ENCODE measurements at regions not wholly inside any gene's neighbourhood (a gene's known extent, or its start where the extent isn't known, plus 50 kb on each side); places are given as distances from the start of the nearest gene placed in this dataset.

GRCh38 chr15:88981244-88982215 is 68.4 kb upstream of the MFGE8 start (continued):
- no peak for TF ChIP-seq ZBTB33 (IDR thresholded peaks at IDR 0.05; ENCODE audit: extremely low read depth, insufficient replicate concordance, low read length)

GRCh38 chr15:88982304-88982945 is 69.2 kb upstream of the MFGE8 start:
- intact Hi-C loops (cut with micrococcal nuclease), result no loop called here
- no peak overlapping the region for H2AFZ ChIP-seq (ENCODE audit: low read depth, low read length, poor library complexity, severe bottlenecking)
- H3K79me2 ChIP-seq (ENCODE audit: insufficient read depth, low read length), result no peaks in the 10 kb centered on the region
- ChIA-PET CTCF (interaction anchor here (0.7 to 1.0 kb wide), 2 partner anchors 35 to 1239 kb away, joined by 3 read pairs; no protein-coding TSS in a partner anchor), POLR2A (interaction anchor here (0.6 to 1.2 kb wide), 2 partner anchors 62 to 71 kb away, joined by 3 to 4 read pairs; no protein-coding TSS in a partner anchor), RAD21 (ENCODE audit: low non-redundant PET in 1 of 2, low total read pairs in 2 of 2, uncharacterized antibody in 2 of 2, unreplicated experiment in 2 of 2) (no interaction called here)
- H3K9me2 ChIP-seq (ENCODE audit: insufficient read depth), result no peaks in the 10 kb centered on the region
- TF ChIP-seq FOSL1 (IDR thresholded peaks at IDR 0.05; ENCODE audit: low read depth), result no peak
- TF ChIP-seq SP1 (IDR thresholded peaks at IDR 0.05; ENCODE audit: low read depth), result no peak
- TF ChIP-seq JUND (IDR thresholded peaks at IDR 0.05), result no peak
- no peak for TF ChIP-seq ELF1 (IDR thresholded peaks at IDR 0.05; ENCODE audit: borderline replicate concordance, low read depth)
- no peak for TF ChIP-seq ZBTB33 (IDR thresholded peaks at IDR 0.05; ENCODE audit: extremely low read depth, insufficient replicate concordance, low read length)
- TF ChIP-seq CBX3 (IDR thresholded peaks at IDR 0.05; ENCODE audit: low read depth), result no peak
- no peak for TF ChIP-seq EZH2phosphoT487 (IDR thresholded peaks at IDR 0.05; ENCODE audit: borderline replicate concordance)
- no peak for TF ChIP-seq SRF (IDR thresholded peaks at IDR 0.05; ENCODE audit: low read depth)
- TF ChIP-seq ZNF274 (IDR thresholded peaks at IDR 0.05; ENCODE audit: low read depth, low read length), result no peak
- TF ChIP-seq CTCF (IDR thresholded peaks at IDR 0.05 in 2 of 3, conservative IDR thresholded peaks at IDR 0.05 in 1 of 3; ENCODE audit: borderline replicate concordance in 1 of 3, insufficient read depth in 1 of 3, low read depth in 2 of 3, low read length in 2 of 3), result no peak
- H3K27me3 ChIP-seq (ENCODE audit: insufficient read depth, low read length), result no peaks in the 10 kb centered on the region
- H3K27ac ChIP-seq (ENCODE audit: low read depth, low read length), result no peak overlapping the region
- DNase-seq (ENCODE audit: low read depth, low spot score), result no peak
- H4K20me1 ChIP-seq (ENCODE audit: insufficient read depth), result no peaks in the 10 kb centered on the region
- H3K36me3 ChIP-seq (ENCODE audit: control insufficient read depth in 1 of 2, insufficient read depth in 2 of 2, low read length in 2 of 2), result no peaks in the 10 kb centered on the region
- no peak overlapping the region for H3K4me2 ChIP-seq (ENCODE audit: low read length)
- H3K9ac ChIP-seq (ENCODE audit: low read length), result no peak overlapping the region
- H3K4me3 ChIP-seq (replicated peaks in 1 of 2; ENCODE audit: low read depth in 1 of 2, low read length in 2 of 2), result no peak overlapping the region
- peaks cover 0 to 7% of the 10 kb centered on the region in 2 experiments; a peak in 2 of 4 replicates for H3K4me1 ChIP-seq (ENCODE audit: control insufficient read depth in 1 of 2, insufficient read depth in 2 of 2, low read length in 2 of 2)
- no peaks in the 10 kb centered on the region for H3K9me3 ChIP-seq (ENCODE audit: control insufficient read depth in 1 of 2, insufficient read depth in 1 of 2, low read depth in 1 of 2, low read length in 2 of 2)
- ATAC-seq, result no peak
- no TSS peak for BruUV-seq (replicated peaks)
